ENCODE measurements at regions not wholly inside any gene's neighbourhood (a gene's known extent, or its start where the extent isn't known, plus 50 kb on each side); places are given as distances from the start of the nearest gene placed in this dataset.

GRCh38 chr15:97525809-97526208 is 434.7 kb upstream of the ARRDC4 start:
- DNase-seq: no peak

GRCh38 chr15:97528238-97528637 is 432.3 kb upstream of the ARRDC4 start:
- DNase-seq: no peak

- no peak for DNase-seq
Measured at GRCh38 chr15:97545799-97546198, 414.7 kb upstream of the ARRDC4 start.

GRCh38 chr15:97547381-97547780 is 413.1 kb upstream of the ARRDC4 start:
- DNase-seq: no peak

- no peak for DNase-seq
Measured at GRCh38 chr15:97561529-97561928, 399.0 kb upstream of the ARRDC4 start.

GRCh38 chr15:97563516-97563915 is 397.0 kb upstream of the ARRDC4 start:
- no peak for DNase-seq

- DNase-seq: no peak
Measured at GRCh38 chr15:97566961-97567360, 393.5 kb upstream of the ARRDC4 start.

- DNase-seq: no peak
Measured at GRCh38 chr15:97567411-97567810, 393.1 kb upstream of the ARRDC4 start.

- no peak for DNase-seq
Measured at GRCh38 chr15:97576929-97577645, 383.4 kb upstream of the ARRDC4 start.

- DNase-seq: no peak
Measured at GRCh38 chr15:97585408-97585807, 375.1 kb upstream of the ARRDC4 start.

- DNase-seq: no peak
Measured at GRCh38 chr15:97592778-97593177, 367.7 kb upstream of the ARRDC4 start.

GRCh38 chr15:97597801-97598200 is 362.7 kb upstream of the ARRDC4 start:
- DNase-seq: no peak

GRCh38 chr15:97598353-97598798 is 362.1 kb upstream of the ARRDC4 start:
- DNase-seq: peak; percentile 73

- DNase-seq: no peak
Measured at GRCh38 chr15:97600190-97600589, 360.3 kb upstream of the ARRDC4 start.

GRCh38 chr15:97604677-97605076 is 355.8 kb upstream of the ARRDC4 start:
- no peak for DNase-seq

- DNase-seq: no peak
Measured at GRCh38 chr15:97615114-97615513, 345.4 kb upstream of the ARRDC4 start.

- no peak for DNase-seq
Measured at GRCh38 chr15:97623091-97623661, 337.3 kb upstream of the ARRDC4 start.

GRCh38 chr15:97627634-97628033 is 332.9 kb upstream of the ARRDC4 start:
- DNase-seq: no peak

- DNase-seq: no peak
Measured at GRCh38 chr15:97645758-97646157, 314.7 kb upstream of the ARRDC4 start.

GRCh38 chr15:97648728-97649127 is 311.8 kb upstream of the ARRDC4 start:
- no peak for DNase-seq

GRCh38 chr15:97652041-97652440 is 308.5 kb upstream of the ARRDC4 start:
- peak; percentile 28 for DNase-seq

GRCh38 chr15:97652700-97653167 is 307.8 kb upstream of the ARRDC4 start:
- peak; percentile 63 for DNase-seq

GRCh38 chr15:97653896-97654295 is 306.6 kb upstream of the ARRDC4 start:
- DNase-seq: no peak

GRCh38 chr15:97654481-97655076 is 305.9 kb upstream of the ARRDC4 start:
- peak; percentile 57 for DNase-seq

All from NCI-H187 treated with DMSO at 0.1 percent for 48 hours (cell line).